ENCODE measurements at regions not wholly inside any gene's neighbourhood (a gene's known extent, or its start where the extent isn't known, plus 50 kb on each side); places are given as distances from the start of the nearest gene placed in this dataset.
"Not testable (repeated sequence)": the region's sequence is repeated elsewhere in the genome, so short reads cannot be mapped to it uniquely, and the experiment has no call there.

- DNase-seq, result no peak
These were observed 204.7 kb upstream of the PROX1 start for GRCh38 chr1:213782941-213783672.

GRCh38 chr1:213783893-213784292 lies 203.9 kb upstream of the PROX1 start:
- DNase-seq, result no peak

- no peak for DNase-seq
These were observed 201.1 kb upstream of the PROX1 start for GRCh38 chr1:213786683-213787082.

- DNase-seq, result no peak
These were observed 197.2 kb upstream of the PROX1 start for GRCh38 chr1:213790565-213790964.

GRCh38 chr1:213793482-213794067 lies 194.2 kb upstream of the PROX1 start:
- DNase-seq, result no peak

- DNase-seq, result no peak
These were observed 191.2 kb upstream of the PROX1 start for GRCh38 chr1:213796525-213796924.

GRCh38 chr1:213808288-213808687 lies 179.5 kb upstream of the PROX1 start:
- not testable (repeated sequence) for DNase-seq

GRCh38 chr1:213817156-213817555 lies 170.6 kb upstream of the PROX1 start:
- DNase-seq, result no peak

GRCh38 chr1:213820362-213821149 lies 167.2 kb upstream of the PROX1 start:
- DNase-seq, result no peak

- no peak for DNase-seq
These were observed 166.4 kb upstream of the PROX1 start for GRCh38 chr1:213821175-213821942.

GRCh38 chr1:213821943-213822334 lies 165.8 kb upstream of the PROX1 start:
- DNase-seq, result no peak

GRCh38 chr1:213826891-213827290 lies 160.9 kb upstream of the PROX1 start:
- peak; percentile 16 for DNase-seq

GRCh38 chr1:213828867-213829266 lies 158.9 kb upstream of the PROX1 start:
- no peak for DNase-seq

- DNase-seq, result no peak
These were observed 158.0 kb upstream of the PROX1 start for GRCh38 chr1:213829780-213830179.

GRCh38 chr1:213830371-213830770 lies 157.4 kb upstream of the PROX1 start:
- DNase-seq, result no peak

GRCh38 chr1:213840575-213840974 lies 147.2 kb upstream of the PROX1 start:
- no peak for DNase-seq

GRCh38 chr1:213844632-213845031 lies 143.1 kb upstream of the PROX1 start:
- DNase-seq, result no peak

GRCh38 chr1:213852107-213852506 lies 135.7 kb upstream of the PROX1 start:
- DNase-seq, result no peak

- no peak for DNase-seq
These were observed 129.2 kb upstream of the PROX1 start for GRCh38 chr1:213858581-213858980.

GRCh38 chr1:213861841-213862240 lies 125.9 kb upstream of the PROX1 start:
- no peak for DNase-seq

- DNase-seq, result no peak
These were observed 123.7 kb upstream of the PROX1 start for GRCh38 chr1:213864091-213864490.

GRCh38 chr1:213868482-213868881 lies 119.3 kb upstream of the PROX1 start:
- DNase-seq, result no peak

Data from renal pelvis (tissue), 1 donor.